ENCODE measurements at regions not wholly inside any gene's neighbourhood (a gene's known extent, or its start where the extent isn't known, plus 50 kb on each side); places are given as distances from the start of the nearest gene placed in this dataset.
"Not testable (repeated sequence)": the region's sequence is repeated elsewhere in the genome, so short reads cannot be mapped to it uniquely, and the experiment has no call there.

- DNase-seq: not testable (repeated sequence)
Measured at GRCh38 chr7:63856466-63856865, 142.2 kb upstream of the ZNF722 start.

GRCh38 chr7:63867127-63867526 lies 131.5 kb upstream of the ZNF722 start:
- DNase-seq: no peak

GRCh38 chr7:63874242-63874641 lies 124.4 kb upstream of the ZNF722 start:
- DNase-seq: not testable (repeated sequence)

GRCh38 chr7:63876707-63877322 lies 121.8 kb upstream of the ZNF722 start:
- DNase-seq: no peak

DNA sequence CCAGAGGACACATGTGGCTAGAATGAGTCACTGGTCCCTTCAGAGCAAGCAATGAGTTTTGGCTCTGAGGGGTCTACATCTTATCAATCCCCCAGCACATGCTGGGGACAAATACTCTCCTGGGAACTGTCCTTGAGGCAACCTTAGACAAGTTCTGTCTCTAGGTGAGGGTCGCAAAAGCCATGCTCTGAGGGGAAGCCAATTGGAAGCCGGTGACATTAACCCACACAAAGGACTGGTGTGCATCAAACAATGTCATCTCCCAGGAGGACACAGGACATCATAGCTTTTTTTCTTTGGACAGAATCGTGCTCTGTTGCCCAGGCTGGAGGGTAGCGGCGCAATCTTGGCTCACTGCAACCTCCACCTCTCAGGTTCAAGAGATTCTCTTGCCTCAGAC lies 111.6 kb upstream of the ZNF722 start:
- no peak for DNase-seq

DNA sequence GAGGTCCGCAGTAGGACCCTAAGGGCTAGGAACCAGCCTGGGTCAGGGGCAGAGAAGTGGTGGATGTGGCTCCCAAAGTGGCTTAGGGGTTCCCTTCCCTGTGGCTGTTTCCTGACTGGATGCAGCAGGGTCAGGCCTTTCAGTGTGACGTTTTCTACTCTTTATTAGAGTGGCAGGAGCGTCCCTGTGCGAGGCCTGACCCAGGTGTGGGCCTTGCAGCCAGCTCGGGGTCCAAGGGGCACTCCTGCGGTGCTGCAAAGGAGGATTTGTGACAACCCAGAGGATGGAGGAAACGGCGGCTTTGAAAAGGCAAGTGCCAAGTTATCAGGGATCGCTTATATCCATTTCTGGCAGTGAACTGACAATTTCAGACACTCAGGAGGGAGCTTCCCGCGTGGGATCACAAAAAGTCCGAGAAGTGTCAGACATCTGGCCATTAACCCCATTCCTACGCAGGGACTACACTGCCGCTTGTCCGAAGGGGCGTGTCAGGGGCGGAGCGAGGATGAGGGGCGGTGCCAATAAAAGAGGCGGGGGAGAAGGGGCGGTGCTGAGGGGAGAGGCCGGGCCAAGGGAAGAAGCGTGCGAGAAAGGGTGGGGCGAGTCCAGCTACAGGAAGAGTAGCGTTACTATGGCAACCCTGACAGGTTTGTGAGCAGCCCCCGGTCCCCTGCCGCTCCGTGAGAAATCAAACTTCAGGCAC lies 98.8 kb upstream of the ZNF722 start:
- DNase-seq: peak; percentile 79

- peak; percentile 88 for DNase-seq
Measured at GRCh38 chr7:63900394-63901203, 98.0 kb upstream of the ZNF722 start.

DNA sequence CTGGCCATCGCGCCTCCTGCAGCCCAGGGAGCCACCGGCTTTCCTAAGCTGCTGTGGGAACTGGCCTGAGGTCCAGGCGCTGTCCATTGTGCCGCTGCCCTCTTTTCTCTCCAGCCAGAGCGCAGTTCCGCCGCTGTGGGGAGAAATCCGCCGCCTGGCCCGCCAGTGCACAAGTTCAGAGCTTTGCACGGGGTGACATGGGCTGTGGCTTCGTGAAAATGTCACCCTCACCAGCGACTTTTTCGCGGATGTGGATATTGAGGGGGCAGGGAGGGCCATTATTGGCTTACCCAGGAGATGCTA lies 97.5 kb upstream of the ZNF722 start:
- not testable (repeated sequence) for DNase-seq

GRCh38 chr7:63918986-63919385 lies 79.7 kb upstream of the ZNF722 start:
- no peak for DNase-seq

GRCh38 chr7:63925262-63925625 lies 73.4 kb upstream of the ZNF722 start:
- DNase-seq: no peak

DNA sequence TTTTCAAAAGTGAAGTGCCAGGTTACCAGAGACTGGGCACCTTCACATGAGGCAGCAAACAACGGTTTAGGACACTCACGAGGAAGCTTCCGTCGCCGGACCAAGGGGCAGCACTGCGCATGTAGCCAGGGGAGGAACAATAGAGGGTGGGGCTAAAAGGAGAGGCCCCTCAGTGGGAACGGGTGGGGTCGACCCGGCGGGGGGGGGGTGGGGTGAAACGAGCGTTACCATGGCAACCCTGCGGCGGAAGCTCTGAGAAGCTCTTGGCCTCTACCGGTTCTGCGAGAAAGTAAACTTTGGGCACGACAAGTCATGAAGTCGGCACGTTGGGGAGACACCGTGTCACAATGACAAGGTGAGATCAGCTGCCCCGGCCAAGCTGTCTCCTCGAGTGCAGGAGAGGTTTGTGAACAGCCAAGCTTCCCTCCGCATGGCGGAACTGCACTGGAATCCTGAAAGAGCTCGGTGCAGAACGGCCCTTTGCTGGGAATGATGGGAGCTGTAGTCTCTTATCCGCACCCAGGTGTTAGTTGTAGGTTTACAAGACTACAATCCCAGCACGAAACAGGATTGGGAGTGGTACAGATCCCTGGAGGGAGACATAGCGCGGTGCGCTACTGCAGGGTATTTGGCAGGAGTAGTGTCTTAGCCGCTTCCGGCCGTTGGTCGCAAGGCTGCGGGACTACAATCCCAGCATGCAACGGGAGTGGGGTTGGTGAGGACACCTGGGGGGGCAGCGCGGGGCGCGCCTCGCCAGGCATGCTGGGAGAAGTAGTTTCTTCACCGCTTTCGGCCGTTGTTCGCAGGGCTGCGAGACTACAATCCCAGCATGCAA lies 72.8 kb upstream of the ZNF722 start:
- peak; percentile 85 for DNase-seq

DNA sequence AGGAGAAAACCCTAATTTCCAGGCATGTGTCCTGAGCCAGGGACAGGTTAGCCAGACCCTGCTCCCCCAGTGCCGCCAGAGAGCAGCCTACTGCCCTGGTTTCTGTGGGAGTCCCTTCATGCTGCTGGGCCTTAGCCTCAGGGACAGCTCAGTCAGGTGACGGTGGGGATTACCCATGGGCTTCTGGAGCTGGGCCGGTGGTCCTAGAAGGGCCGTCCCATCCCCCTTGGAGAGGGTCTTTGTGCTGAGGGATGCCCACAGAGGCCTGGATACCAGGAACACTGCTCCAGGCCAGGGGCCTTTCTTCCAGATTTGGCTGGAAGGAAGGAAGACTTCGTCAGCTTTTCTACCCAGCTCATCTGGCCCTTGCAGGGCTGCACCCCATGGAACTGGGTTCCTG lies 71.4 kb upstream of the ZNF722 start:
- DNase-seq: no peak

GRCh38 chr7:63931057-63931600 lies 67.5 kb upstream of the ZNF722 start:
- DNase-seq: no peak

DNA sequence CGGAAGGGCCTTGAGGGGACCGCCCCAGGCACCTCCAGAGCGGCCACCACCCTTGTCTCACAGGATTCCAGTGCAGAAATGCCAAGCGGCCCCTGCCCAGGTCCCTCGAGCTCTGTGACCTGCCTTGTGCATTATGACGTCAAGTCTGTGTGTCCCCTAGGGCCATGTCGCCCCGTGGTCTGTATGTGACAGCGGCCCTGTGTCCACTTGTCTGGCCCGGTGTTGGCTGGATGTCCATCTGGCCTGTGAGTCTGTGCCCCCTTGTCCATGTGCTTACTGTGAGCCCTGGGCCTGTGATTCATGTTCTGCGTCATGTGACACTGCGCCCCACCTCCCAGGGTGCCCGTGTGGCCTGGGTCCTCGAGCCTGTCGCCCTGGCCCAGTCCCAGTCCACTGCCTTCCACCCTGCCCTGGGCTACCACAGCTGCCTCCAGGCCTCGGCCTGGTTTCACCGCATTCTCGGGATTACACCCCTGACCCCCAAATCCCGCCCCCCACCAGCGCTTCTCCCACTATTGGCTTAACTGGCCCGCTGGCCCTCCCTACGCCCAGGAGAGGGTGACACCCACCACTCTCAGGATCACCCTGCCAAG lies 66.6 kb upstream of the ZNF722 start:
- no peak for DNase-seq
